Activated naive CD8-positive, alpha-beta T cell (primary cell): ENCODE measurements at regions not wholly inside any gene's neighbourhood (a gene's known extent, or its start where the extent isn't known, plus 50 kb on each side); places are given as distances from the start of the nearest gene placed in this dataset.

ENCODE experiments used
- H3K27ac Mint-ChIP-seq: one replicate; pipeline ENCODE4 v1.8.0; 2021; ENCODE audit warnings: mixed read lengths
- H3K27me3 Mint-ChIP-seq: one replicate; pipeline ENCODE4 v1.8.0; 2021; ENCODE audit warnings: mixed read lengths
- H3K36me3 Mint-ChIP-seq: one replicate; pipeline ENCODE4 v1.8.0; 2021; ENCODE audit warnings: mixed read lengths
- H3K4me1 Mint-ChIP-seq: one replicate; pipeline ENCODE4 v1.8.0; 2021; ENCODE audit warnings: low read depth, mixed read lengths
- H3K4me3 Mint-ChIP-seq: one replicate; pipeline ENCODE4 v1.8.0; 2021; ENCODE audit warnings: mild to moderate bottlenecking, mixed read lengths
- H3K9me3 Mint-ChIP-seq: one replicate; pipeline ENCODE4 v1.8.0; 2021; ENCODE audit warnings: low read depth, mixed read lengths

- H3K4me1 Mint-ChIP-seq = no peaks in the 10 kb centered on the region
- no peak overlapping the region for H3K4me3 Mint-ChIP-seq
- no peak overlapping the region for H3K27ac Mint-ChIP-seq
- no peaks in the 10 kb centered on the region for H3K36me3 Mint-ChIP-seq
- no peaks in the 10 kb centered on the region for H3K27me3 Mint-ChIP-seq
- no peaks in the 10 kb centered on the region for H3K9me3 Mint-ChIP-seq
Observed at GRCh38 chr12:14185427-14186192, 179.9 kb upstream of the ATF7IP start.

GRCh38 chr12:14186193-14186502 lies 179.3 kb upstream of the ATF7IP start:
- Mint-ChIP-seq H3K27ac (no peak overlapping the region), H3K36me3 (no peaks in the 10 kb centered on the region), H3K4me1 (no peaks in the 10 kb centered on the region), H3K27me3 (no peaks in the 10 kb centered on the region), H3K4me3 (no peak overlapping the region), H3K9me3 (no peaks in the 10 kb centered on the region)

GRCh38 chr12:14187002-14187401 lies 178.5 kb upstream of the ATF7IP start:
- no peak overlapping the region for H3K27ac Mint-ChIP-seq
- H3K4me1 Mint-ChIP-seq = no peaks in the 10 kb centered on the region
- H3K36me3 Mint-ChIP-seq = no peaks in the 10 kb centered on the region
- H3K27me3 Mint-ChIP-seq = no peaks in the 10 kb centered on the region
- H3K9me3 Mint-ChIP-seq = no peaks in the 10 kb centered on the region
- H3K4me3 Mint-ChIP-seq = no peak overlapping the region

- Mint-ChIP-seq H3K36me3 (no peaks in the 10 kb centered on the region), H3K4me1 (no peaks in the 10 kb centered on the region), H3K4me3 (no peak overlapping the region), H3K27ac (no peak overlapping the region), H3K27me3 (no peaks in the 10 kb centered on the region), H3K9me3 (no peaks in the 10 kb centered on the region)
Observed at GRCh38 chr12:14187966-14188365, 177.5 kb upstream of the ATF7IP start.

GRCh38 chr12:14188744-14189143 lies 176.7 kb upstream of the ATF7IP start:
- Mint-ChIP-seq H3K9me3 (no peaks in the 10 kb centered on the region), H3K36me3 (no peaks in the 10 kb centered on the region), H3K4me1 (no peaks in the 10 kb centered on the region), H3K27me3 (no peaks in the 10 kb centered on the region), H3K4me3 (no peak overlapping the region), H3K27ac (no peak overlapping the region)

GRCh38 chr12:14190694-14191093 lies 174.8 kb upstream of the ATF7IP start:
- no peak overlapping the region for H3K4me3 Mint-ChIP-seq
- no peak overlapping the region for H3K27ac Mint-ChIP-seq

GRCh38 chr12:14191612-14192011 lies 173.9 kb upstream of the ATF7IP start:
- H3K4me1 Mint-ChIP-seq = no peaks in the 10 kb centered on the region
- no peak overlapping the region for H3K4me3 Mint-ChIP-seq
- H3K9me3 Mint-ChIP-seq = no peaks in the 10 kb centered on the region
- no peaks in the 10 kb centered on the region for H3K36me3 Mint-ChIP-seq
- H3K27me3 Mint-ChIP-seq = no peaks in the 10 kb centered on the region
- H3K27ac Mint-ChIP-seq = no peak overlapping the region

More at GRCh38 chr12:14190694-14191093, 174.8 kb upstream of the ATF7IP start:
- Mint-ChIP-seq H3K9me3 (no peaks in the 10 kb centered on the region), H3K27me3 (no peaks in the 10 kb centered on the region), H3K4me1 (no peaks in the 10 kb centered on the region), H3K36me3 (no peaks in the 10 kb centered on the region)

- no peaks in the 10 kb centered on the region for H3K36me3 Mint-ChIP-seq
- no peaks in the 10 kb centered on the region for H3K4me1 Mint-ChIP-seq
- H3K27me3 Mint-ChIP-seq = no peaks in the 10 kb centered on the region
- H3K9me3 Mint-ChIP-seq = no peaks in the 10 kb centered on the region
- no peak overlapping the region for H3K27ac Mint-ChIP-seq
- no peak overlapping the region for H3K4me3 Mint-ChIP-seq
Observed at GRCh38 chr12:14193639-14194038, 171.8 kb upstream of the ATF7IP start.

- Mint-ChIP-seq H3K27me3 (no peaks in the 10 kb centered on the region), H3K4me3 (no peak overlapping the region), H3K36me3 (no peaks in the 10 kb centered on the region), H3K27ac (no peak overlapping the region), H3K4me1 (no peaks in the 10 kb centered on the region), H3K9me3 (no peaks in the 10 kb centered on the region)
Observed at GRCh38 chr12:14194572-14194971, 170.9 kb upstream of the ATF7IP start.

- Mint-ChIP-seq H3K27me3 (peaks cover 1% of the 10 kb centered on the region), H3K27ac (no peak overlapping the region), H3K4me1 (no peaks in the 10 kb centered on the region), H3K9me3 (peaks cover 11% of the 10 kb centered on the region), H3K4me3 (no peak overlapping the region), H3K36me3 (peaks cover 5% of the 10 kb centered on the region)
Observed at GRCh38 chr12:14199455-14200198, 165.9 kb upstream of the ATF7IP start.

GRCh38 chr12:14200598-14200997 lies 164.9 kb upstream of the ATF7IP start:
- peaks cover 1% of the 10 kb centered on the region for H3K27me3 Mint-ChIP-seq
- H3K4me3 Mint-ChIP-seq = no peak overlapping the region
- peaks cover 11% of the 10 kb centered on the region for H3K9me3 Mint-ChIP-seq
- peaks cover 5% of the 10 kb centered on the region for H3K36me3 Mint-ChIP-seq
- no peaks in the 10 kb centered on the region for H3K4me1 Mint-ChIP-seq
- H3K27ac Mint-ChIP-seq = no peak overlapping the region

GRCh38 chr12:14201291-14201690 lies 164.2 kb upstream of the ATF7IP start:
- H3K9me3 Mint-ChIP-seq = peaks cover 11% of the 10 kb centered on the region
- H3K27ac Mint-ChIP-seq = no peak overlapping the region
- H3K4me3 Mint-ChIP-seq = no peak overlapping the region
- H3K27me3 Mint-ChIP-seq = peaks cover 1% of the 10 kb centered on the region
- H3K4me1 Mint-ChIP-seq = no peaks in the 10 kb centered on the region
- H3K36me3 Mint-ChIP-seq = peaks cover 5% of the 10 kb centered on the region

GRCh38 chr12:14207905-14208551 lies 157.5 kb upstream of the ATF7IP start:
- Mint-ChIP-seq H3K4me1 (no peaks in the 10 kb centered on the region), H3K36me3 (no peaks in the 10 kb centered on the region), H3K27ac (no peak overlapping the region), H3K9me3 (no peaks in the 10 kb centered on the region), H3K27me3 (peaks cover 1% of the 10 kb centered on the region), H3K4me3 (no peak overlapping the region)

GRCh38 chr12:14211947-14212387 lies 153.5 kb upstream of the ATF7IP start:
- no peaks in the 10 kb centered on the region for H3K9me3 Mint-ChIP-seq
- no peak overlapping the region for H3K4me3 Mint-ChIP-seq
- no peaks in the 10 kb centered on the region for H3K36me3 Mint-ChIP-seq
- H3K4me1 Mint-ChIP-seq = peaks cover 9% of the 10 kb centered on the region
- H3K27me3 Mint-ChIP-seq = no peaks in the 10 kb centered on the region
- no peak overlapping the region for H3K27ac Mint-ChIP-seq

- no peaks in the 10 kb centered on the region for H3K27me3 Mint-ChIP-seq
- H3K4me3 Mint-ChIP-seq = no peak overlapping the region
- peaks cover 13% of the 10 kb centered on the region for H3K4me1 Mint-ChIP-seq
- no peak overlapping the region for H3K27ac Mint-ChIP-seq
- H3K36me3 Mint-ChIP-seq = peaks cover 2% of the 10 kb centered on the region
- no peaks in the 10 kb centered on the region for H3K9me3 Mint-ChIP-seq
Observed at GRCh38 chr12:14213542-14213941, 151.9 kb upstream of the ATF7IP start.
